ENCODE measurements at regions not wholly inside any gene's neighbourhood (a gene's known extent, or its start where the extent isn't known, plus 50 kb on each side); places are given as distances from the start of the nearest gene placed in this dataset.
A peak's percentile ranks its signal among the peaks of the same experiment; 100 is the strongest.

- Histone ChIP-seq H3K27me3 (ENCODE audit: insufficient read depth, low read length) (no peaks in the 10 kb centered on the region), H3K36me3 (ENCODE audit: control insufficient read depth in 1 of 2, insufficient read depth in 2 of 2, low read length in 2 of 2) (no peaks in the 10 kb centered on the region), H3K9me3 (ENCODE audit: control insufficient read depth in 1 of 2, insufficient read depth in 1 of 2, low read depth in 1 of 2, low read length in 2 of 2) (no peaks in the 10 kb centered on the region), H3K9ac (ENCODE audit: low read length) (no peak overlapping the region), H3K9me2 (ENCODE audit: insufficient read depth) (no peaks in the 10 kb centered on the region), H3K4me2 (ENCODE audit: low read length) (no peak overlapping the region), H3K4me3 (replicated peaks in 1 of 2; ENCODE audit: low read depth in 1 of 2, low read length in 2 of 2) (no peak overlapping the region), H3K27ac (ENCODE audit: low read depth, low read length) (no peak overlapping the region), H3K79me2 (ENCODE audit: insufficient read depth, low read length) (no peaks in the 10 kb centered on the region), H2AFZ (ENCODE audit: low read depth, low read length, poor library complexity, severe bottlenecking) (no peak overlapping the region), H4K20me1 (ENCODE audit: insufficient read depth) (no peaks in the 10 kb centered on the region), H3K4me1 (ENCODE audit: control insufficient read depth in 1 of 2, insufficient read depth in 2 of 2, low read length in 2 of 2) (no peaks in the 10 kb centered on the region)
- peak; percentile 12 for TF ChIP-seq TCF7L2 (IDR thresholded peaks at IDR 0.05; ENCODE audit: borderline replicate concordance, extremely low read depth, insufficient read depth, insufficient read length)
- no peak for TF ChIP-seq RAD21 (IDR thresholded peaks at IDR 0.05; ENCODE audit: low read depth)
- TF ChIP-seq CEBPB (IDR thresholded peaks at IDR 0.05; ENCODE audit: low read depth), result no peak
- intact Hi-C loops (cut with micrococcal nuclease), result no loop called here
- ChIA-PET CTCF (no interaction called here), RAD21 (ENCODE audit: low non-redundant PET in 1 of 2, low total read pairs in 2 of 2, uncharacterized antibody in 2 of 2, unreplicated experiment in 2 of 2) (no interaction called here), POLR2A (no interaction called here)
- BruUV-seq (replicated peaks), result no TSS peak
- DNase-seq (ENCODE audit: low read depth, low spot score) (no peak), ATAC-seq (no peak)
Measured at GRCh38 chr4:107243141-107243781, 207.1 kb upstream of the DKK2 start.

GRCh38 chr4:107220976-107221375 lies 184.9 kb upstream of the DKK2 start:
- no TSS peak for BruUV-seq (replicated peaks)
- H3K4me2 ChIP-seq (ENCODE audit: low read length), result no peak overlapping the region
- H3K79me2 ChIP-seq (ENCODE audit: insufficient read depth, low read length), result no peaks in the 10 kb centered on the region
- no peak overlapping the region for H3K27ac ChIP-seq (ENCODE audit: low read depth, low read length)
- ChIA-PET CTCF (no interaction called here), RAD21 (ENCODE audit: low non-redundant PET in 1 of 2, low total read pairs in 2 of 2, uncharacterized antibody in 2 of 2, unreplicated experiment in 2 of 2) (no interaction called here), POLR2A (no interaction called here)
- no peak overlapping the region for H3K4me3 ChIP-seq (replicated peaks in 1 of 2; ENCODE audit: low read depth in 1 of 2, low read length in 2 of 2)
- DNase-seq (ENCODE audit: low read depth, low spot score) (no peak), ATAC-seq (no peak)
- intact Hi-C loops (cut with micrococcal nuclease), result no loop called here
- no peaks in the 10 kb centered on the region for H3K27me3 ChIP-seq (ENCODE audit: insufficient read depth, low read length)
- no peaks in the 10 kb centered on the region for H3K36me3 ChIP-seq (ENCODE audit: control insufficient read depth in 1 of 2, insufficient read depth in 2 of 2, low read length in 2 of 2)
- no peak overlapping the region for H2AFZ ChIP-seq (ENCODE audit: low read depth, low read length, poor library complexity, severe bottlenecking)
- H3K9me2 ChIP-seq (ENCODE audit: insufficient read depth), result no peaks in the 10 kb centered on the region
- H3K9me3 ChIP-seq (ENCODE audit: control insufficient read depth in 1 of 2, insufficient read depth in 1 of 2, low read depth in 1 of 2, low read length in 2 of 2), result no peaks in the 10 kb centered on the region
- no peaks in the 10 kb centered on the region for H3K4me1 ChIP-seq (ENCODE audit: control insufficient read depth in 1 of 2, insufficient read depth in 2 of 2, low read length in 2 of 2)
- no peak overlapping the region for H3K9ac ChIP-seq (ENCODE audit: low read length)
- TF ChIP-seq CBX3 (IDR thresholded peaks at IDR 0.05; ENCODE audit: low read depth), result no peak
- TF ChIP-seq EGR1 (IDR thresholded peaks at IDR 0.05; ENCODE audit: low read depth), result no peak
- no peak for TF ChIP-seq REST (IDR thresholded peaks at IDR 0.05; ENCODE audit: low read depth)
- H4K20me1 ChIP-seq (ENCODE audit: insufficient read depth), result no peaks in the 10 kb centered on the region
